ENCODE measurements at regions not wholly inside any gene's neighbourhood (a gene's known extent, or its start where the extent isn't known, plus 50 kb on each side); places are given as distances from the start of the nearest gene placed in this dataset.

DNA sequence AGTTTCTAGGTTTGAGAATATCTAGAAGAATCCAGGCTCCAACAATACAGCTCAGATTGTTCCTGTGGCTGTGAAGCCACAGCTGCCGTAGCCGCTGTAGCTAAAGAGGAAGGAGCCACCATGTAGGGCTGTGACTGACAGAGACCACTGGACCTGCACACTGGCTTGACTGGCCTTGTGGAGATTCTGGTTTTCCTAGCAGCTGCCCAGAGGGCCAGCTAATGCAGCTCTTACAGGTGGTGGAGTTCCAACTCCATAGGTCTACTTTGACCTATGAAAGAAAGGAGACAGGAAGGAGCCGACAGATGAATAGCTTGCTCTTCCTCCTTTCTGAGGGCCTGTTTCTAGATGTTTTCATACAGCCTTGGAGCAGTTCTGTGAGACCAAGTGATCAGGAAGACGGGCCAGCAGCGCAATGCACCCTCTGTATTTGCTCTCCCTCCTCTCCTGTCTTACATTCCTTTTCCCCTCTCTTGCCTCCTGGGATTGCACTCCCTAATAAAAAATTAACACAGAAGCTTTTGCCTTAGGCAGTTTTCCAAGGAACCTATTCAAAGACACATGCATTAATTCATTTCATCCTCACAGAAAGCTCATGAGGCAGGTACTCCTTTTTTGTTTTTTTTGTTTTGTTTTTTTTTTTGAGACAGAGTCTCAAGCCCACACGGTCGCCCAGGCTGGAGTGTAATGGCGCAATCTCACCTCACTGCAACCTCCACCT is 51.8 kb upstream of the MYB start:
- H3K4me1 ChIP-seq, result peaks cover 0 to 9% (median 0%) of the 10 kb centered on the region in 4 donors
- H3K9me3 ChIP-seq, result no peaks in the 10 kb centered on the region
- TF ChIP-seq POLR2A (IDR thresholded peaks at IDR 0.05) (no peak), CTCF (IDR thresholded peaks at IDR 0.05) (no peak)
- peak overlapping the region in 1 of 4 donors; percentile 51 for H3K27ac ChIP-seq
- H3K4me3 ChIP-seq, result no peak overlapping the region
- H3K27me3 ChIP-seq, result no peaks in the 10 kb centered on the region
- H3K36me3 ChIP-seq, result no peaks in the 10 kb centered on the region
- DNase-seq, result peak in 2 of 3 donors; percentile 26 to 50

GRCh38 chr6:135128268-135128914 is 52.7 kb upstream of the MYB start:
- no peak overlapping the region for H3K4me3 ChIP-seq
- H3K4me1 ChIP-seq, result peaks cover 0 to 9% (median 0%) of the 10 kb centered on the region in 4 donors
- peak in 1 of 3 donors; percentile 55 for DNase-seq
- peak overlapping the region in 1 of 4 donors; percentile 34 for H3K27ac ChIP-seq
- no peaks in the 10 kb centered on the region for H3K27me3 ChIP-seq
- no peaks in the 10 kb centered on the region for H3K36me3 ChIP-seq
- TF ChIP-seq CTCF (IDR thresholded peaks at IDR 0.05) (no peak), POLR2A (IDR thresholded peaks at IDR 0.05) (no peak)
- no peaks in the 10 kb centered on the region for H3K9me3 ChIP-seq

- TF ChIP-seq CTCF (IDR thresholded peaks at IDR 0.05), result no peak
- TF ChIP-seq POLR2A (IDR thresholded peaks at IDR 0.05), result no peak
- Histone ChIP-seq H3K4me3 (no peak overlapping the region), H3K36me3 (no peaks in the 10 kb centered on the region), H3K27me3 (no peaks in the 10 kb centered on the region), H3K9me3 (no peaks in the 10 kb centered on the region), H3K27ac (no peak overlapping the region), H3K4me1 (peaks cover 0 to 9% (median 0%) of the 10 kb centered on the region in 4 donors)
- no peak for DNase-seq
These were observed 54.4 kb upstream of the MYB start for GRCh38 chr6:135126729-135127128.

DNA sequence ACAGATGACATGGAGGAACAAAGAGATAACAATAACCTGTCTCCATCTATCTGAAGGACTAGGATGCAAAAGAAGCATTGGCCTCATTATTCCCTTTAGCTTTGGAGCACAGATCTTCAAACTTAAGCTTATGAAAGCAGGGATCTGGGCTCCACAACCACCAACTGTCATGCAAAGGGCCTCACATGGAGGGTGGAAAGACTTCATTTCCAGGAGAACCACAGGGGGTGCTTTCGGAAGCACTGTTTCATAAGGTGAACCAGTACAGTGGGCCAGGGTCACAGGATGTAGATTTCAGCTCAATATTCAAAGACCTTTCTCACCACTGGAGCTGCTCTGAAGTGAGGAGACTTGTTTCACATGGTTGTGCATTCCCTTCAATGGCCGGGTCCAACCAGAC is 55.1 kb upstream of the MYB start:
- TF ChIP-seq POLR2A (IDR thresholded peaks at IDR 0.05) (no peak), CTCF (IDR thresholded peaks at IDR 0.05) (no peak)
- Histone ChIP-seq H3K27me3 (no peaks in the 10 kb centered on the region), H3K36me3 (no peaks in the 10 kb centered on the region), H3K4me1 (peaks cover 0 to 9% (median 0%) of the 10 kb centered on the region in 4 donors), H3K4me3 (no peak overlapping the region), H3K27ac (no peak overlapping the region), H3K9me3 (no peaks in the 10 kb centered on the region)
- DNase-seq, result no peak

DNA sequence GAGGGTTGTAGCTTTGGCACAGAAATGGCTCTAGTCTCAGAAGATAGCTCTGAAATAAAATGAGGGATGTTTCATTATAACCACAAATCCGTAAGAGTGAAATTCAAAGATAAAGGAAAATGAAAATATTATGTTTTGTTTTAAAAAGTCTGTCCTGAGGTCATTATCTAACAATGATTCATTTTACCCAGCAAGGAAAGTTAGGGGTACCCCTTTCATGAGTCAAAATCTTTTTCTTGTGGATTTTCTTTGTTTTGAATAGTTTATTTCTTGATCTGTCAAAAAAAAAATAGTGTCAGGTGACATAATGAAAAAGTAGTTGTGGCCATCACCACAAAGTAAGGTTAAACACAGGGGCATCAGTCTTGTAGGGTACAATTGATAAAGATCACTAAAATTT is 59.7 kb upstream of the MYB start:
- TF ChIP-seq POLR2A (IDR thresholded peaks at IDR 0.05) (no peak), CTCF (IDR thresholded peaks at IDR 0.05) (no peak)
- Histone ChIP-seq H3K27me3 (no peaks in the 10 kb centered on the region), H3K36me3 (no peaks in the 10 kb centered on the region), H3K4me3 (no peak overlapping the region), H3K27ac (no peak overlapping the region), H3K4me1 (no peaks in the 10 kb centered on the region), H3K9me3 (no peaks in the 10 kb centered on the region)
- no peak for DNase-seq

Data from Peyer's patch (tissue), 4 donors.